Stomach (tissue), 8 donors: ENCODE measurements at regions not wholly inside any gene's neighbourhood (a gene's known extent, or its start where the extent isn't known, plus 50 kb on each side); places are given as distances from the start of the nearest gene placed in this dataset.

Experiments
- DNase-seq, 2 donors: peaks; one replicate each; pipeline versions ENCODE4 v3.0.0 to v3.0.0-alpha.2; 2013 to 2019
- H3K27ac ChIP-seq, 5 donors: fragments of 200-600 bp in 4 of 5; sonication (generic) in 4 of 5; one replicate each; pipeline ENCODE4 v1.5.1; 2013 to 2019; ENCODE audit warnings: mild to moderate bottlenecking in 1 of 5, moderate library complexity in 1 of 5
- H3K27me3 ChIP-seq, 3 donors: fragments of 200-600 bp; sonication (generic); one replicate each; pipeline ENCODE4 v1.5.1; 2017 to 2019; ENCODE audit warnings: mixed run types in 1 of 3
- H3K36me3 ChIP-seq, 4 donors: fragments of 200-600 bp; sonication (generic); 1 replicate in 3 of 4; 2 replicates in 1 of 4; pipeline ENCODE4 v1.5.1; 2016 to 2019
- H3K4me1 ChIP-seq, 4 donors: fragments of 200-600 bp; sonication (generic); one replicate each; pipeline ENCODE4 v1.5.1; 2016 to 2019
- H3K4me3 ChIP-seq, 4 donors: fragments of 200-600 bp; sonication (generic) in 3 of 4; one replicate each; pipeline ENCODE4 v1.5.1; 2016 to 2019; ENCODE audit warnings: mild to moderate bottlenecking in 1 of 4
- H3K9me3 ChIP-seq, 4 donors: fragments of 200-600 bp; sonication (generic); one replicate each; pipeline ENCODE4 v1.5.1; 2016 to 2019
- EP300 ChIP-seq: sonication (generic); formaldehyde crosslinking; IDR thresholded peaks from one replicate; pipeline ENCODE4 v1.6.1; 2017; ENCODE audit warnings: antibody characterized with exemption
- POLR2A ChIP-seq, 4 donors: fragments of 450-650 bp; IDR thresholded peaks; one replicate each; pipeline ENCODE4 v1.6.1; 2016; ENCODE audit warnings: antibody characterized with exemption in 4 of 4, control low read depth in 2 of 4, mild to moderate bottlenecking in 1 of 4, moderate library complexity in 1 of 4
- POLR2AphosphoS5 ChIP-seq, 3 donors: sonication (generic); formaldehyde crosslinking; IDR thresholded peaks; one replicate each; pipeline ENCODE4 v1.6.1; 2016; ENCODE audit warnings: antibody characterized with exemption in 3 of 3
- WGBS, 5 donors: extraction: QIAGEN DNeasy Blood & Tissue Kit in 3 of 5; methylation state at CpG; one replicate each; pipeline versions ENCODE4 v1.1.5 to v1.1.7; 2013 to 2018; 5-methylcytosine and 5-hydroxymethylcytosine counted together
- intact Hi-C: fragments of 100-400 bp; cut with DNase I; formaldehyde crosslinking; loops from one replicate; pipeline ENCODE4 v1.15.1; 2023; ENCODE audit warnings: low total_unique reads
- TF ChIP-seq, protein P1 (sequence below), 7 experiments: fragments of 450-650 bp in 4 of 7; fragments of 200-600 bp in 3 of 7; sonication (generic) in 3 of 7; IDR thresholded peaks; one replicate each; pipeline ENCODE4 v1.5.1; 2016 to 2019; ENCODE audit warnings: antibody characterized with exemption in 7 of 7, control low read depth in 2 of 7, mild to moderate bottlenecking in 1 of 7
- donor health status: healthy with polysubstance abuse.
- donor health status: Bipolar disorder and iron deficiency.
- donor health status: healthy.

DNA sequence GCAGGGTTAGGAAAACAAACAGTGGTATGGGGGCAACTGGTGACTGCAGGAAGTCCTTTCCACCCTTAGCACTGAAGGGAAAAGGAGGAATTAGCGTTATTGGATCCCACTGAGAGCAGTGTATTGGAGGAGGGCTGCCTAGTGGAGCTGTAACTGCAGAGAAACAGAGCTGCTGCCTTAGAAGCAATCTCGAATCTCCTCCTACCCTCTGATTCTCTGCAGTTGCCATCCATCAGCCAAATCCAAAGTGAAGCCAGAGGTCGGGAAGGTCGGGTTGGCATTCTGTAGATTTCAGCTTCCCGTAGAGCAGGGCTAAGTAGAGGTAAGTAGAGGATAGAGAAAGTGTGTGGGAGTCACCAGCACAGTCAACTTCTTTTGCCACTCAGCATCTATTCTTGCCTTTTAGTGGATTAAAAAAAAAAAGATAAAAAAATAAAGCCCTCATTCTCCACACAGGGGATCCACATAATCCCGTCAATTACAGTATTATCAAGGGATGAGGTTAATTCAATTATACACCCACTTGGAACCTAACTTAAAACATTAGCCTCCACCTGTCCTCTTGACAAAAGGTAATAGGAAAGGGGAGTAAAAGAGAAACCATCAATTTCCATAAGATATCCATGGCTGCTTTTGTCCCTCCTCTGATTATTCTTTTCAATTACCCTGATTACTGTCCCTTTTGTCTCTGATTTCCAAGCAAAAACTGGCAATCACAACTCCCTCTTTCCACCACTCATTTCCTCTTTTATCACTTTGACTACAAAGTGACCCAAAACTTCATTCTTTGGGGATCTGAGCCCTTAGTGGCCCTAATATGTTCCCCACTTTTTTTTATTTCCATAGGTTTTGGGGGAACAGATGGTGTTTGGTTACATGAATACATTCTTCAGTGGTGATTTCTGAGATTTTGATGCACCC is 234.7 kb downstream of the RBM26 start:
- no peak for DNase-seq
- no peaks in the 10 kb centered on the region for H3K4me1 ChIP-seq
- intact Hi-C loops = no loop called here
- H3K4me3 ChIP-seq = no peak overlapping the region
- no peaks in the 10 kb centered on the region for H3K36me3 ChIP-seq
- no peak overlapping the region for H3K27ac ChIP-seq
- WGBS, 5 donors = 37 to 52% (median 43%) methylated on average over 6 of the region's 6 CpGs
- H3K27me3 ChIP-seq = no peaks in the 10 kb centered on the region
- H3K9me3 ChIP-seq = peaks cover 0 to 32% (median 15%) of the 10 kb centered on the region in 4 donors
- no peak for TF ChIP-seq POLR2AphosphoS5 (IDR thresholded peaks at IDR 0.05)
- no peak for TF ChIP-seq EP300
- no peak for TF ChIP-seq POLR2A (IDR thresholded peaks at IDR 0.05)
- TF ChIP-seq, protein P1, sequence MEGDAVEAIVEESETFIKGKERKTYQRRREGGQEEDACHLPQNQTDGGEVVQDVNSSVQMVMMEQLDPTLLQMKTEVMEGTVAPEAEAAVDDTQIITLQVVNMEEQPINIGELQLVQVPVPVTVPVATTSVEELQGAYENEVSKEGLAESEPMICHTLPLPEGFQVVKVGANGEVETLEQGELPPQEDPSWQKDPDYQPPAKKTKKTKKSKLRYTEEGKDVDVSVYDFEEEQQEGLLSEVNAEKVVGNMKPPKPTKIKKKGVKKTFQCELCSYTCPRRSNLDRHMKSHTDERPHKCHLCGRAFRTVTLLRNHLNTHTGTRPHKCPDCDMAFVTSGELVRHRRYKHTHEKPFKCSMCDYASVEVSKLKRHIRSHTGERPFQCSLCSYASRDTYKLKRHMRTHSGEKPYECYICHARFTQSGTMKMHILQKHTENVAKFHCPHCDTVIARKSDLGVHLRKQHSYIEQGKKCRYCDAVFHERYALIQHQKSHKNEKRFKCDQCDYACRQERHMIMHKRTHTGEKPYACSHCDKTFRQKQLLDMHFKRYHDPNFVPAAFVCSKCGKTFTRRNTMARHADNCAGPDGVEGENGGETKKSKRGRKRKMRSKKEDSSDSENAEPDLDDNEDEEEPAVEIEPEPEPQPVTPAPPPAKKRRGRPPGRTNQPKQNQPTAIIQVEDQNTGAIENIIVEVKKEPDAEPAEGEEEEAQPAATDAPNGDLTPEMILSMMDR (IDR thresholded peaks at IDR 0.05) = no peak

DNA sequence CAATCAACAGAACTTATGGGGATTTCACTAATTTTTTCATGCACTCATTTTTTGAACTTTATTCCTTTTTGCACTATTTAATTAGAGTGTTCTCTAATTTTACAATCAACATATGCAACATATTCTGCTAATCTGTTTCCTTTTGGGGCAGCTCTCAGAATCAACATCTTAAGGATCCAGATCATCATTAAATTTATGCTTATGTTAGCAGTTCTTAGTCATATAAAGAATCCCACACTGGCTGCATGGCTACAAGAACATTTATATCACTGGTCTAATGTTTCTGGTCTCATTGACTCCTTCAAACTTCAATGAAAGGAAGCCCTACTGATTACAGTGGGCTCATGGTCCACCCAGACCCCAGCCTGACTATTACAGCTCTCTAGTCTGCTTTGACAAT is 245.2 kb downstream of the RBM26 start:
- no peaks in the 10 kb centered on the region for H3K9me3 ChIP-seq
- H3K36me3 ChIP-seq = no peaks in the 10 kb centered on the region
- no peak overlapping the region for H3K4me3 ChIP-seq
- H3K27ac ChIP-seq = no peak overlapping the region
- H3K4me1 ChIP-seq = no peaks in the 10 kb centered on the region
- H3K27me3 ChIP-seq = no peaks in the 10 kb centered on the region
- TF ChIP-seq POLR2AphosphoS5 (IDR thresholded peaks at IDR 0.05) (no peak), EP300 (no peak), POLR2A (IDR thresholded peaks at IDR 0.05) (no peak)
- TF ChIP-seq, protein P1 (IDR thresholded peaks at IDR 0.05) = no peak
- no peak for DNase-seq
- intact Hi-C loops = no loop called here

DNA sequence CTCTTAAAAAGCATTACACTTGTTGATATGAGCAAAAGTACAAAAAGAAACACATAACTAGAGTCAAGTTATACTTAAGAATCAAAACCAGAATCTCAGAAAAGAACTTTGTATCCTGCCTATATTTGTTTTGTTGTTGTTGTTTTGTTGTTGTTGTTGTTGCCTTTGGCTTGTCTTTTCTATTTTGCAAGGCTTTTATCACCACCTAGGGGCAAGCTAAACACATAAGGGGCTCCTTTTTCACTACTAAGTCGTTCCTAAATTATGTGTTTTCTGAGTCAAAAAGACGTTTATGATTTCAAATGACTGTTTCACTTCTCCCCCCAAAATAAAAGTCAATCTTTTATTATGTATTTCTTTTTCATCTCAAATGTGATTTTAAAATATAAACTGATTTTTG is 250.2 kb downstream of the RBM26 start:
- H3K27ac ChIP-seq = no peak overlapping the region
- H3K4me1 ChIP-seq = no peaks in the 10 kb centered on the region
- DNase-seq = no peak
- no peak overlapping the region for H3K4me3 ChIP-seq
- no peak for TF ChIP-seq POLR2AphosphoS5 (IDR thresholded peaks at IDR 0.05)
- TF ChIP-seq POLR2A (IDR thresholded peaks at IDR 0.05) = no peak
- TF ChIP-seq, protein P1 (IDR thresholded peaks at IDR 0.05) = no peak
- TF ChIP-seq EP300 = no peak
- 15 to 28% (median 19%) methylated on average over 2 of the region's 2 CpGs for WGBS, 5 donors
- H3K9me3 ChIP-seq = no peaks in the 10 kb centered on the region
- no peaks in the 10 kb centered on the region for H3K27me3 ChIP-seq
- intact Hi-C loops = no loop called here
- no peaks in the 10 kb centered on the region for H3K36me3 ChIP-seq

DNA sequence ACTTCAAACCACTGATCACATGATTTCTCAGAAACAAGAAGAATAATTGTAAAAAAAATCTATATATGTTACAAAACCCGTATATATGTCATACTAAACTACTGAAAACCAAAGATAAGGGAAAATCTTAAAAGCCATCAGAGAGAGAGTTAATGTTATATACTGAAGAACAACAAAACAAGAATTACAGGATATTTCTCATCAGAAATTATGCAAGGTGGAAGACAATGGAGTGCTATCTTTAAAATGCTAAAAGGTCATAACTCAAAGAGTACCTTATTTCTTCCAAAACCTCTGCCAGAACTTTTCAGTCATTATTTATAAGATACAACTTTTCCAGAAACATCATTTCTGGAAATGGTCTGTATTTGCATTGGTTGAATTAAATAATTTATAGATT is 256.8 kb downstream of the RBM26 start:
- H3K27me3 ChIP-seq = no peaks in the 10 kb centered on the region
- no peak overlapping the region for H3K27ac ChIP-seq
- H3K36me3 ChIP-seq = no peaks in the 10 kb centered on the region
- WGBS, 5 donors = 73 to 83% (median 80%) methylated on average over 1 of the region's 1 CpG
- DNase-seq = no peak
- no peaks in the 10 kb centered on the region for H3K4me1 ChIP-seq
- H3K4me3 ChIP-seq = no peak overlapping the region
- TF ChIP-seq POLR2AphosphoS5 (IDR thresholded peaks at IDR 0.05) = no peak
- TF ChIP-seq, protein P1 (IDR thresholded peaks at IDR 0.05) = no peak
- no peak for TF ChIP-seq EP300
- no peak for TF ChIP-seq POLR2A (IDR thresholded peaks at IDR 0.05)
- intact Hi-C loops = no loop called here
- no peaks in the 10 kb centered on the region for H3K9me3 ChIP-seq
